ENCODE measurements at regions not wholly inside any gene's neighbourhood (a gene's known extent, or its start where the extent isn't known, plus 50 kb on each side); places are given as distances from the start of the nearest gene placed in this dataset.

GRCh38 chr20:19934792-19935491 lies 82.2 kb upstream of the NAA20 start:
- TF ChIP-seq POLR2A (IDR thresholded peaks at IDR 0.05) = peak in 1 of 2 donors; percentile 24
- TF ChIP-seq, protein P1, sequence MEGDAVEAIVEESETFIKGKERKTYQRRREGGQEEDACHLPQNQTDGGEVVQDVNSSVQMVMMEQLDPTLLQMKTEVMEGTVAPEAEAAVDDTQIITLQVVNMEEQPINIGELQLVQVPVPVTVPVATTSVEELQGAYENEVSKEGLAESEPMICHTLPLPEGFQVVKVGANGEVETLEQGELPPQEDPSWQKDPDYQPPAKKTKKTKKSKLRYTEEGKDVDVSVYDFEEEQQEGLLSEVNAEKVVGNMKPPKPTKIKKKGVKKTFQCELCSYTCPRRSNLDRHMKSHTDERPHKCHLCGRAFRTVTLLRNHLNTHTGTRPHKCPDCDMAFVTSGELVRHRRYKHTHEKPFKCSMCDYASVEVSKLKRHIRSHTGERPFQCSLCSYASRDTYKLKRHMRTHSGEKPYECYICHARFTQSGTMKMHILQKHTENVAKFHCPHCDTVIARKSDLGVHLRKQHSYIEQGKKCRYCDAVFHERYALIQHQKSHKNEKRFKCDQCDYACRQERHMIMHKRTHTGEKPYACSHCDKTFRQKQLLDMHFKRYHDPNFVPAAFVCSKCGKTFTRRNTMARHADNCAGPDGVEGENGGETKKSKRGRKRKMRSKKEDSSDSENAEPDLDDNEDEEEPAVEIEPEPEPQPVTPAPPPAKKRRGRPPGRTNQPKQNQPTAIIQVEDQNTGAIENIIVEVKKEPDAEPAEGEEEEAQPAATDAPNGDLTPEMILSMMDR (IDR thresholded peaks at IDR 0.05) = no peak
- H3K36me3 ChIP-seq = peaks cover 0 to 39% (median 0%) of the 10 kb centered on the region in 9 donors
- WGBS, 4 donors = 34 to 42% (median 37%) methylated on average over 13 of the region's 13 CpGs
- intact Hi-C loops (cut with DNase I) = loop anchor here in 4 of 10 donors (5.0 kb wide), 3 partner anchors 37 to 57 kb away; no protein-coding TSS in a partner anchor
- ATAC-seq (peak; percentile 55 to 79 (median 62)), DNase-seq (peak in 4 of 5 donors; percentile 69 to 82 (median 77))
- H3K4me3 ChIP-seq = peak overlapping the region in 9 of 12 donors; percentile 25 to 55 (median 40)
- H3K4me1 ChIP-seq = peaks cover 7 to 94% (median 66%) of the 10 kb centered on the region in 12 donors
- H3K27me3 ChIP-seq = no peaks in the 10 kb centered on the region
- H3K27ac ChIP-seq = peak overlapping the region; percentile 7 to 90 (median 78)
- H3K9me3 ChIP-seq = no peaks in the 10 kb centered on the region

GRCh38 chr20:19935842-19936241 lies 81.3 kb upstream of the NAA20 start:
- H3K27me3 ChIP-seq = no peaks in the 10 kb centered on the region
- peak overlapping the region in 9 of 12 donors; percentile 25 to 55 (median 40) for H3K4me3 ChIP-seq
- H3K36me3 ChIP-seq = peaks cover 0 to 48% (median 7%) of the 10 kb centered on the region in 9 donors
- H3K27ac ChIP-seq = peak overlapping the region in 11 of 12 donors; percentile 51 to 90 (median 78)
- H3K4me1 ChIP-seq = peaks cover 7 to 94% (median 70%) of the 10 kb centered on the region in 12 donors
- TF ChIP-seq, protein P1 (IDR thresholded peaks at IDR 0.05) = no peak
- no peak for TF ChIP-seq POLR2A (IDR thresholded peaks at IDR 0.05)
- no peak for ATAC-seq
- DNase-seq = no peak
- intact Hi-C loops (cut with DNase I) = loop anchor here in 4 of 10 donors (5.0 kb wide), 3 partner anchors 36 to 56 kb away; no protein-coding TSS in a partner anchor
- 53 to 62% (median 57%) methylated on average over 7 of the region's 7 CpGs for WGBS, 4 donors
- no peaks in the 10 kb centered on the region for H3K9me3 ChIP-seq

- DNase-seq (no peak), ATAC-seq (no peak)
- Histone ChIP-seq H3K27me3 (no peaks in the 10 kb centered on the region), H3K27ac (peak overlapping the region; percentile 41 to 90 (median 78)), H3K4me3 (peak overlapping the region in 9 of 12 donors; percentile 25 to 55 (median 40)), H3K9me3 (no peaks in the 10 kb centered on the region), H3K36me3 (peaks cover 0 to 56% (median 11%) of the 10 kb centered on the region in 9 donors), H3K4me1 (peaks cover 7 to 99% (median 75%) of the 10 kb centered on the region in 12 donors)
- 74 to 84% (median 80%) methylated on average over 8 of the region's 8 CpGs for WGBS, 4 donors
- intact Hi-C loops (cut with DNase I) = loop anchor here in 4 of 10 donors (5.0 kb wide), 3 partner anchors 36 to 56 kb away; no protein-coding TSS in a partner anchor
- TF ChIP-seq POLR2A (IDR thresholded peaks at IDR 0.05) = no peak
- TF ChIP-seq, protein P1 (IDR thresholded peaks at IDR 0.05) = no peak
These were observed 80.5 kb upstream of the NAA20 start for GRCh38 chr20:19936466-19937200.

All from heart left ventricle (tissue), 16 donors.